ENCODE measurements at regions not wholly inside any gene's neighbourhood (a gene's known extent, or its start where the extent isn't known, plus 50 kb on each side); places are given as distances from the start of the nearest gene placed in this dataset.

DNA sequence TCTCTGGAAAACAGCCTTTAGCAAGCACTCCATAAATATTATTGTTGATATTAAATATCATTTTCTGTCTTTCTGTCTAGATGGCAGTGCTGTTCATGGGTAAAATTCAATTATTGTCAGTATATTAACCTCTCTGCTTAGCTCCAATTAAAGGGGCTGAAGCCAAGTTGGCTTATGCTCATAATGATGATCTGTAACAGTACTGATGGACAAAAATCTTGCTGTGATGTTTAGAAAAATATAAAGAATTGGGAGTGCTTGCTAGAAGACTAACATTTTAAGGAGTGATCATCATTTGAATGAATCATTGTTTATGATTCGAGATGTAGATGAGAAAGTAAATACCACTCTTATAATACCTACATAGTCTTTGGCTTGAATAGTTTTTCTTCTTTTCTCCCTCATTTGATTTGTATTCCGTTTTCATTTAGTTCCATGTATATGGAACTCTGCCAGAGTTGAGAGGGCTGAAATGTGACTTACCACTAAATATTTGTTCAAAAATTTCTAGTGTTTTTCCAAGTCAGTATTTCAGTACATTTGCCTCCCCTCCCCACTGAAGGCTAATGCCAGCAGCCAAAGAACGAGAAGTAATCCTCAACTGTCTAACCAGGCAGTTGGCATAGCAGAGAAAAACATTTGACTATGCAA lies 538.3 kb downstream of the CSNK1G3 start:
- TF ChIP-seq, protein P1, sequence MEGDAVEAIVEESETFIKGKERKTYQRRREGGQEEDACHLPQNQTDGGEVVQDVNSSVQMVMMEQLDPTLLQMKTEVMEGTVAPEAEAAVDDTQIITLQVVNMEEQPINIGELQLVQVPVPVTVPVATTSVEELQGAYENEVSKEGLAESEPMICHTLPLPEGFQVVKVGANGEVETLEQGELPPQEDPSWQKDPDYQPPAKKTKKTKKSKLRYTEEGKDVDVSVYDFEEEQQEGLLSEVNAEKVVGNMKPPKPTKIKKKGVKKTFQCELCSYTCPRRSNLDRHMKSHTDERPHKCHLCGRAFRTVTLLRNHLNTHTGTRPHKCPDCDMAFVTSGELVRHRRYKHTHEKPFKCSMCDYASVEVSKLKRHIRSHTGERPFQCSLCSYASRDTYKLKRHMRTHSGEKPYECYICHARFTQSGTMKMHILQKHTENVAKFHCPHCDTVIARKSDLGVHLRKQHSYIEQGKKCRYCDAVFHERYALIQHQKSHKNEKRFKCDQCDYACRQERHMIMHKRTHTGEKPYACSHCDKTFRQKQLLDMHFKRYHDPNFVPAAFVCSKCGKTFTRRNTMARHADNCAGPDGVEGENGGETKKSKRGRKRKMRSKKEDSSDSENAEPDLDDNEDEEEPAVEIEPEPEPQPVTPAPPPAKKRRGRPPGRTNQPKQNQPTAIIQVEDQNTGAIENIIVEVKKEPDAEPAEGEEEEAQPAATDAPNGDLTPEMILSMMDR (IDR thresholded peaks at IDR 0.05), result no peak
- TF ChIP-seq EP300 (IDR thresholded peaks at IDR 0.05), result no peak

Measured in stomach (tissue), 4 donors.